ENCODE measurements at regions not wholly inside any gene's neighbourhood (a gene's known extent, or its start where the extent isn't known, plus 50 kb on each side); places are given as distances from the start of the nearest gene placed in this dataset.

GRCh38 chr20:56153926-56154325 is 94.6 kb upstream of the MC3R start:
- H3K27me3 ChIP-seq (replicated peaks; ENCODE audit: control insufficient read depth, insufficient read depth, low read length): no peaks in the 10 kb centered on the region
- Mint-ChIP-seq H3K27ac (ENCODE audit: unreplicated experiment) (no peak overlapping the region), H3K4me3 (ENCODE audit: unreplicated experiment) (no peak overlapping the region), H3K9me3 (ENCODE audit: unreplicated experiment) (no peaks in the 10 kb centered on the region), H3K36me3 (ENCODE audit: insufficient read depth, unreplicated experiment) (no peaks in the 10 kb centered on the region), H3K27me3 (ENCODE audit: insufficient read depth, unreplicated experiment) (peaks cover 12% of the 10 kb centered on the region), H3K4me1 (ENCODE audit: low read depth, unreplicated experiment) (no peaks in the 10 kb centered on the region)
- H3K4me1 ChIP-seq: no peaks in the 10 kb centered on the region
- ChIA-PET POLR2A (no interaction called here), CTCF (no interaction called here)
- no peaks in the 10 kb centered on the region for H3K9me3 ChIP-seq
- no peaks in the 10 kb centered on the region for H3K36me3 ChIP-seq (ENCODE audit: control insufficient read depth, insufficient read depth, low read length)
- DNase-seq: no peak
- no peak overlapping the region for H3K4me3 ChIP-seq (ENCODE audit: low read depth, low read length)
- intact Hi-C loops (cut with micrococcal nuclease; ENCODE audit: unreplicated experiment): no loop called here
- no TSS peak for BruUV-seq (replicated peaks)
- TF ChIP-seq CTCF (IDR thresholded peaks at IDR 0.05; ENCODE audit: insufficient read depth in 1 of 2, low read depth in 1 of 2, low read length in 1 of 2, severe bottlenecking in 1 of 2, unreplicated experiment in 1 of 2): no peak

- H3K27ac Mint-ChIP-seq (ENCODE audit: unreplicated experiment): no peak overlapping the region
Measured at GRCh38 chr20:56155625-56156024, 92.9 kb upstream of the MC3R start.

GRCh38 chr20:56157530-56158203 is 90.9 kb upstream of the MC3R start:
- Histone ChIP-seq H3K36me3 (ENCODE audit: control insufficient read depth, insufficient read depth, low read length) (no peaks in the 10 kb centered on the region), H3K4me3 (ENCODE audit: low read depth, low read length) (no peak overlapping the region), H3K27me3 (replicated peaks; ENCODE audit: control insufficient read depth, insufficient read depth, low read length) (no peaks in the 10 kb centered on the region), H3K4me1 (no peaks in the 10 kb centered on the region), H3K9me3 (no peaks in the 10 kb centered on the region)
- Mint-ChIP-seq H3K9me3 (ENCODE audit: unreplicated experiment) (no peaks in the 10 kb centered on the region), H3K27ac (ENCODE audit: unreplicated experiment) (no peak overlapping the region), H3K36me3 (ENCODE audit: insufficient read depth, unreplicated experiment) (no peaks in the 10 kb centered on the region), H3K4me3 (ENCODE audit: unreplicated experiment) (no peak overlapping the region), H3K4me1 (ENCODE audit: low read depth, unreplicated experiment) (no peaks in the 10 kb centered on the region), H3K27me3 (ENCODE audit: insufficient read depth, unreplicated experiment) (peaks cover 22% of the 10 kb centered on the region)
- BruUV-seq (replicated peaks): no TSS peak
- DNase-seq: no peak
- CTCF ChIA-PET: no interaction called here
- POLR2A ChIA-PET: no interaction called here
- TF ChIP-seq CTCF (IDR thresholded peaks at IDR 0.05; ENCODE audit: insufficient read depth in 1 of 2, low read depth in 1 of 2, low read length in 1 of 2, severe bottlenecking in 1 of 2, unreplicated experiment in 1 of 2): no peak
- intact Hi-C loops (cut with micrococcal nuclease; ENCODE audit: unreplicated experiment): no loop called here

More at GRCh38 chr20:56155625-56156024, 92.9 kb upstream of the MC3R start:
- no TSS peak for BruUV-seq (replicated peaks)
- no peak overlapping the region for H3K4me3 ChIP-seq (ENCODE audit: low read depth, low read length)
- no peaks in the 10 kb centered on the region for H3K9me3 ChIP-seq
- Mint-ChIP-seq H3K9me3 (ENCODE audit: unreplicated experiment) (no peaks in the 10 kb centered on the region), H3K36me3 (ENCODE audit: insufficient read depth, unreplicated experiment) (no peaks in the 10 kb centered on the region), H3K4me1 (ENCODE audit: low read depth, unreplicated experiment) (no peaks in the 10 kb centered on the region), H3K4me3 (ENCODE audit: unreplicated experiment) (no peak overlapping the region), H3K27me3 (ENCODE audit: insufficient read depth, unreplicated experiment) (peaks cover 15% of the 10 kb centered on the region)
- intact Hi-C loops (cut with micrococcal nuclease; ENCODE audit: unreplicated experiment): no loop called here
- no peaks in the 10 kb centered on the region for H3K4me1 ChIP-seq
- no peak for DNase-seq
- H3K36me3 ChIP-seq (ENCODE audit: control insufficient read depth, insufficient read depth, low read length): no peaks in the 10 kb centered on the region
- no peak for TF ChIP-seq CTCF (IDR thresholded peaks at IDR 0.05; ENCODE audit: insufficient read depth in 1 of 2, low read depth in 1 of 2, low read length in 1 of 2, severe bottlenecking in 1 of 2, unreplicated experiment in 1 of 2)
- CTCF ChIA-PET: no interaction called here
- H3K27me3 ChIP-seq (replicated peaks; ENCODE audit: control insufficient read depth, insufficient read depth, low read length): no peaks in the 10 kb centered on the region
- POLR2A ChIA-PET: no interaction called here

All from Caco-2 (cell line).